WTC11 (cell line): ENCODE measurements at regions not wholly inside any gene's neighbourhood (a gene's known extent, or its start where the extent isn't known, plus 50 kb on each side); places are given as distances from the start of the nearest gene placed in this dataset.

Source experiments
- ATAC-seq: fragments of 200-7000 bp; cut with Tn5 transposase; 2 replicates; pipeline ENCODE4 v1.10.0; 2021; ENCODE audit warnings: mild to moderate bottlenecking, moderate library complexity
- CTCF ChIA-PET: fragments of 300-600 bp; sonication (Branson Sonifier 250); formaldehyde crosslinking; loops from one replicate; lab custom pipeline; 2021; ENCODE audit warnings: antibody characterized with exemption; lab: Charles Lee
- POLR2A ChIA-PET: fragments of 350-600 bp; sonication (Branson Sonifier 250); formaldehyde crosslinking; loops from one replicate; lab custom pipeline; 2021; ENCODE audit warnings: antibody characterized with exemption; lab: Charles Lee
- DNase-seq: peaks from one replicate; pipeline ENCODE4 v3.0.0; 2021; ENCODE audit warnings: low spot score
- H3K27ac Mint-ChIP-seq: 2 replicates; pipeline ENCODE4 v1.8.0; 2021; ENCODE audit warnings: mixed read lengths
- H3K27me3 Mint-ChIP-seq: 2 replicates; pipeline ENCODE4 v1.8.0; 2021; ENCODE audit warnings: low read depth, mild to moderate bottlenecking, moderate library complexity, mixed read lengths
- H3K36me3 Mint-ChIP-seq: 2 replicates; pipeline ENCODE4 v1.8.0; 2021; ENCODE audit warnings: mixed read lengths
- H3K4me1 Mint-ChIP-seq: 2 replicates; pipeline ENCODE4 v1.8.0; 2022; ENCODE audit warnings: mixed read lengths
- H3K4me3 Mint-ChIP-seq: 2 replicates; pipeline ENCODE4 v1.8.0; 2021; ENCODE audit warnings: mild to moderate bottlenecking, moderate library complexity, mixed read lengths
- H3K9me3 Mint-ChIP-seq: 2 replicates; pipeline ENCODE4 v1.8.0; 2021; ENCODE audit warnings: mixed read lengths
- CDX4 ChIP-seq: fragments of 250-450 bp; sonication (Bioruptor Pico); IDR thresholded peaks from 2 replicates; pipeline ENCODE4 v1.9.0; 2021; ENCODE audit warnings: moderate library complexity, mild to moderate bottlenecking, inconsistent platforms, borderline replicate concordance
- EMX1 ChIP-seq: fragments of 250-450 bp; sonication (Bioruptor Pico); IDR thresholded peaks from 2 replicates; pipeline ENCODE4 v1.8.0; 2021; ENCODE audit warnings: mild to moderate bottlenecking
- KAT7 ChIP-seq: sonication (generic); formaldehyde crosslinking; IDR thresholded peaks from 2 replicates; pipeline ENCODE4 v1.8.1; 2023; ENCODE audit warnings: missing genetic modification reagents, mild to moderate bottlenecking, borderline replicate concordance
- MXD4 ChIP-seq: fragments of 250-450 bp; sonication (Bioruptor Pico); IDR thresholded peaks from 2 replicates; pipeline ENCODE4 v1.8.0; 2021; ENCODE audit warnings: mild to moderate bottlenecking, moderate library complexity, borderline replicate concordance
- NFE2L1 ChIP-seq: sonication (generic); formaldehyde crosslinking; IDR thresholded peaks from 2 replicates; pipeline ENCODE4 v1.8.1; 2023; ENCODE audit warnings: missing genetic modification reagents
- NR2C2 ChIP-seq: sonication (generic); formaldehyde crosslinking; IDR thresholded peaks from 2 replicates; pipeline ENCODE4 v1.8.0; 2022; ENCODE audit warnings: mild to moderate bottlenecking, missing genetic modification reagents
- NR3C1 ChIP-seq: sonication (generic); formaldehyde crosslinking; conservative IDR thresholded peaks from 2 replicates; pipeline ENCODE4 v1.8.1; 2023; ENCODE audit warnings: low read depth, mild to moderate bottlenecking, missing genetic modification reagents
- PRDM15 ChIP-seq: sonication (generic); formaldehyde crosslinking; IDR thresholded peaks from 2 replicates; pipeline ENCODE4 v1.8.0; 2022; ENCODE audit warnings: missing genetic modification reagents
- SP1 ChIP-seq: sonication (generic); formaldehyde crosslinking; conservative IDR thresholded peaks from 2 replicates; pipeline ENCODE4 v1.8.1; 2022; ENCODE audit warnings: missing genetic modification reagents
- STAT6 ChIP-seq: sonication (generic); formaldehyde crosslinking; conservative IDR thresholded peaks from 2 replicates; pipeline ENCODE4 v1.8.1; 2023; ENCODE audit warnings: mild to moderate bottlenecking, low read depth, missing genetic modification reagents, moderate library complexity
- USF2 ChIP-seq: sonication (generic); formaldehyde crosslinking; IDR thresholded peaks from 2 replicates; pipeline ENCODE4 v1.8.1; 2023; ENCODE audit warnings: mild to moderate bottlenecking, missing genetic modification reagents, moderate library complexity
- ZBTB43 ChIP-seq: sonication (generic); formaldehyde crosslinking; IDR thresholded peaks from 2 replicates; pipeline ENCODE4 v1.8.1; 2023; ENCODE audit warnings: mild to moderate bottlenecking, missing genetic modification reagents
- ZNF121 ChIP-seq: sonication (generic); formaldehyde crosslinking; IDR thresholded peaks from 2 replicates; pipeline ENCODE4 v1.8.0; 2023; ENCODE audit warnings: missing genetic modification reagents
- ZNF219 ChIP-seq: sonication (generic); formaldehyde crosslinking; IDR thresholded peaks from 2 replicates; pipeline ENCODE4 v1.8.0; 2023; ENCODE audit warnings: missing genetic modification reagents, mild to moderate bottlenecking, borderline replicate concordance
- ZNF232 ChIP-seq: sonication (generic); formaldehyde crosslinking; IDR thresholded peaks from 2 replicates; pipeline ENCODE4 v1.8.0; 2022; ENCODE audit warnings: mild to moderate bottlenecking, missing genetic modification reagents
- ZNF532 ChIP-seq: fragments of 250-450 bp; sonication (Bioruptor Pico); IDR thresholded peaks from 2 replicates; pipeline ENCODE4 v1.9.0; 2021; ENCODE audit warnings: mild to moderate bottlenecking, borderline replicate concordance
- ZSCAN18 ChIP-seq: fragments of 250-450 bp; sonication (Bioruptor Pico); IDR thresholded peaks from 2 replicates; pipeline ENCODE4 v2.1.2; 2022; ENCODE audit warnings: mild to moderate bottlenecking, moderate library complexity

- TF ChIP-seq NFE2L1 (CRISPR knock-in tag) (no peak), KAT7 (no peak), CDX4 (no peak), NR2C2 (CRISPR knock-in tag) (no peak), PRDM15 (CRISPR knock-in tag) (no peak), ZBTB43 (CRISPR knock-in tag) (no peak), ZNF219 (CRISPR knock-in tag) (no peak), NR3C1 (CRISPR knock-in tag) (no peak), ZNF532 (CRISPR knock-in tag) (no peak)
- TF ChIP-seq, all 79 proteins: peak for 0
Observed at GRCh38 chr3:106840319-106840718, 536.9 kb upstream of the CCDC54 start (continued).

- Mint-ChIP-seq H3K36me3 (peaks cover 19% of the 10 kb centered on the region), H3K27ac (no peak overlapping the region), H3K4me1 (peaks cover 28% of the 10 kb centered on the region), H3K27me3 (0 out of 2 replicates have a peak, but pooled peaks cover 2% of the 10 kb centered on the region), H3K4me3 (no peak overlapping the region), H3K9me3 (peaks cover 18% of the 10 kb centered on the region)
- ChIA-PET POLR2A (interaction anchor here (1.2 kb wide), 1 partner anchor 20 kb away, joined by 3 read pairs; no protein-coding TSS in a partner anchor), CTCF (no interaction called here)
- ATAC-seq = no peak
- no peak for DNase-seq
- TF ChIP-seq USF2 (CRISPR knock-in tag) = no peak
- TF ChIP-seq EMX1 = no peak
- no peak for TF ChIP-seq ZSCAN18 (CRISPR knock-in tag)
- TF ChIP-seq ZNF232 (CRISPR knock-in tag) = no peak
- no peak for TF ChIP-seq CDX4
- no peak for TF ChIP-seq MXD4 (CRISPR knock-in tag)
- no peak for TF ChIP-seq STAT6 (CRISPR knock-in tag)
- no peak for TF ChIP-seq ZBTB43 (CRISPR knock-in tag)
- no peak for TF ChIP-seq ZNF121
- no peak for TF ChIP-seq SP1 (CRISPR knock-in tag)
Observed at GRCh38 chr3:106842151-106842550, 535.1 kb upstream of the CCDC54 start.
